ENCODE measurements at regions not wholly inside any gene's neighbourhood (a gene's known extent, or its start where the extent isn't known, plus 50 kb on each side); places are given as distances from the start of the nearest gene placed in this dataset.

DNA sequence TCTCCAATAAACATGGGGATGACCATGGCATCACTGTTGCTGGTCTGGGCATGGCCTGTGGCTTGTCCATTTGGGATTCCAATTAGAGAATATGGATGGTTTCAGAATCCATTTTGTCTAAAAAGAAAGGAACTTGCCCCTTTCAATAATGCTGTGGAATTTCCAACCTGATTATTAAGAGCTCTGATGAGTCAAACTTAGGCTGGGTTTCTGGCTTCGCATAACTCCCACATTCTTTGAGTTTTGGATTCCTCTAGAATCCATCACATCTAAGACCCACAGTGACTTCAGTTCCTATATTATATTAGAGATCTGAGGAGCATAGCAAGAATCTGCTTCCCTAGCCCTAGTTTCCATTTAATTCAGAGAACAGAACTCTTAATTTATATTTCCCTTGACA is 531.5 kb downstream of the TNS1 start:
- ChIA-PET POLR2A (no interaction called here), CTCF (no interaction called here)
- ATAC-seq (no peak), DNase-seq (ENCODE audit: low read depth, low spot score) (no peak)
- TF ChIP-seq SIN3A (IDR thresholded peaks at IDR 0.05; ENCODE audit: borderline replicate concordance, insufficient read depth, low read depth, low read length) (no peak), TCF7L2 (IDR thresholded peaks at IDR 0.05; ENCODE audit: low read depth, low read length) (no peak), POLR2AphosphoS5 (IDR thresholded peaks at IDR 0.05; ENCODE audit: low read depth, low read length) (no peak)
- TF ChIP-seq, protein P1, sequence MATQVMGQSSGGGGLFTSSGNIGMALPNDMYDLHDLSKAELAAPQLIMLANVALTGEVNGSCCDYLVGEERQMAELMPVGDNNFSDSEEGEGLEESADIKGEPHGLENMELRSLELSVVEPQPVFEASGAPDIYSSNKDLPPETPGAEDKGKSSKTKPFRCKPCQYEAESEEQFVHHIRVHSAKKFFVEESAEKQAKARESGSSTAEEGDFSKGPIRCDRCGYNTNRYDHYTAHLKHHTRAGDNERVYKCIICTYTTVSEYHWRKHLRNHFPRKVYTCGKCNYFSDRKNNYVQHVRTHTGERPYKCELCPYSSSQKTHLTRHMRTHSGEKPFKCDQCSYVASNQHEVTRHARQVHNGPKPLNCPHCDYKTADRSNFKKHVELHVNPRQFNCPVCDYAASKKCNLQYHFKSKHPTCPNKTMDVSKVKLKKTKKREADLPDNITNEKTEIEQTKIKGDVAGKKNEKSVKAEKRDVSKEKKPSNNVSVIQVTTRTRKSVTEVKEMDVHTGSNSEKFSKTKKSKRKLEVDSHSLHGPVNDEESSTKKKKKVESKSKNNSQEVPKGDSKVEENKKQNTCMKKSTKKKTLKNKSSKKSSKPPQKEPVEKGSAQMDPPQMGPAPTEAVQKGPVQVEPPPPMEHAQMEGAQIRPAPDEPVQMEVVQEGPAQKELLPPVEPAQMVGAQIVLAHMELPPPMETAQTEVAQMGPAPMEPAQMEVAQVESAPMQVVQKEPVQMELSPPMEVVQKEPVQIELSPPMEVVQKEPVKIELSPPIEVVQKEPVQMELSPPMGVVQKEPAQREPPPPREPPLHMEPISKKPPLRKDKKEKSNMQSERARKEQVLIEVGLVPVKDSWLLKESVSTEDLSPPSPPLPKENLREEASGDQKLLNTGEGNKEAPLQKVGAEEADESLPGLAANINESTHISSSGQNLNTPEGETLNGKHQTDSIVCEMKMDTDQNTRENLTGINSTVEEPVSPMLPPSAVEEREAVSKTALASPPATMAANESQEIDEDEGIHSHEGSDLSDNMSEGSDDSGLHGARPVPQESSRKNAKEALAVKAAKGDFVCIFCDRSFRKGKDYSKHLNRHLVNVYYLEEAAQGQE (IDR thresholded peaks at IDR 0.05; ENCODE audit: insufficient read depth in 1 of 2, low read depth in 2 of 2, low read length in 1 of 2): no peak
- TF ChIP-seq, protein P2, sequence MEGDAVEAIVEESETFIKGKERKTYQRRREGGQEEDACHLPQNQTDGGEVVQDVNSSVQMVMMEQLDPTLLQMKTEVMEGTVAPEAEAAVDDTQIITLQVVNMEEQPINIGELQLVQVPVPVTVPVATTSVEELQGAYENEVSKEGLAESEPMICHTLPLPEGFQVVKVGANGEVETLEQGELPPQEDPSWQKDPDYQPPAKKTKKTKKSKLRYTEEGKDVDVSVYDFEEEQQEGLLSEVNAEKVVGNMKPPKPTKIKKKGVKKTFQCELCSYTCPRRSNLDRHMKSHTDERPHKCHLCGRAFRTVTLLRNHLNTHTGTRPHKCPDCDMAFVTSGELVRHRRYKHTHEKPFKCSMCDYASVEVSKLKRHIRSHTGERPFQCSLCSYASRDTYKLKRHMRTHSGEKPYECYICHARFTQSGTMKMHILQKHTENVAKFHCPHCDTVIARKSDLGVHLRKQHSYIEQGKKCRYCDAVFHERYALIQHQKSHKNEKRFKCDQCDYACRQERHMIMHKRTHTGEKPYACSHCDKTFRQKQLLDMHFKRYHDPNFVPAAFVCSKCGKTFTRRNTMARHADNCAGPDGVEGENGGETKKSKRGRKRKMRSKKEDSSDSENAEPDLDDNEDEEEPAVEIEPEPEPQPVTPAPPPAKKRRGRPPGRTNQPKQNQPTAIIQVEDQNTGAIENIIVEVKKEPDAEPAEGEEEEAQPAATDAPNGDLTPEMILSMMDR (IDR thresholded peaks at IDR 0.05): no peak
- Histone ChIP-seq H3K9me3 (ENCODE audit: control insufficient read depth, insufficient read depth, low read depth, low read length) (no peaks in the 10 kb centered on the region), H3K4me3 (ENCODE audit: low read depth in 2 of 2, low read length in 2 of 2) (no peak overlapping the region), H3K36me3 (ENCODE audit: control insufficient read depth, insufficient read depth, low read length) (no peaks in the 10 kb centered on the region), H3K27me3 (ENCODE audit: control insufficient read depth, insufficient read depth, low read length) (no peaks in the 10 kb centered on the region), H3K27ac (ENCODE audit: low read length) (no peak overlapping the region), H3K4me1 (ENCODE audit: control insufficient read depth, insufficient read depth, low read length) (no peaks in the 10 kb centered on the region)
- intact Hi-C loops (cut with micrococcal nuclease; ENCODE audit: unreplicated experiment) (no loop called here), in situ Hi-C loops (cut with HindIII; ENCODE audit: low pct_unique_long_range_greater_than_20kb, low sequenced_read_pairs) (no loop called here)
- no TSS peak for BruUV-seq (replicated peaks)

GRCh38 chr2:217469203-217469810 is 533.5 kb downstream of the TNS1 start:
- H3K4me3 ChIP-seq (ENCODE audit: low read depth in 2 of 2, low read length in 2 of 2): no peak overlapping the region
- H3K4me1 ChIP-seq (ENCODE audit: control insufficient read depth, insufficient read depth, low read length): no peaks in the 10 kb centered on the region
- DNase-seq (ENCODE audit: low read depth, low spot score) (no peak), ATAC-seq (no peak)
- H3K9me3 ChIP-seq (ENCODE audit: control insufficient read depth, insufficient read depth, low read depth, low read length): no peaks in the 10 kb centered on the region
- CTCF ChIA-PET: no interaction called here
- in situ Hi-C loops (cut with HindIII; ENCODE audit: low pct_unique_long_range_greater_than_20kb, low sequenced_read_pairs): no loop called here
- BruUV-seq (replicated peaks): no TSS peak
- POLR2A ChIA-PET: no interaction called here
- no peak for TF ChIP-seq TCF7L2 (IDR thresholded peaks at IDR 0.05; ENCODE audit: low read depth, low read length)
- TF ChIP-seq SIN3A (IDR thresholded peaks at IDR 0.05; ENCODE audit: borderline replicate concordance, insufficient read depth, low read depth, low read length): no peak
- TF ChIP-seq POLR2AphosphoS5 (IDR thresholded peaks at IDR 0.05; ENCODE audit: low read depth, low read length): no peak
- TF ChIP-seq, protein P1 (IDR thresholded peaks at IDR 0.05; ENCODE audit: insufficient read depth in 1 of 2, low read depth in 2 of 2, low read length in 1 of 2): no peak
- TF ChIP-seq, protein P2 (IDR thresholded peaks at IDR 0.05): no peak
- no peaks in the 10 kb centered on the region for H3K36me3 ChIP-seq (ENCODE audit: control insufficient read depth, insufficient read depth, low read length)
- intact Hi-C loops (cut with micrococcal nuclease; ENCODE audit: unreplicated experiment): no loop called here
- H3K27ac ChIP-seq (ENCODE audit: low read length): no peak overlapping the region
- H3K27me3 ChIP-seq (ENCODE audit: control insufficient read depth, insufficient read depth, low read length): no peaks in the 10 kb centered on the region

Data from Panc1 (cell line).